ENCODE measurements at regions not wholly inside any gene's neighbourhood (a gene's known extent, or its start where the extent isn't known, plus 50 kb on each side); places are given as distances from the start of the nearest gene placed in this dataset.

DNA sequence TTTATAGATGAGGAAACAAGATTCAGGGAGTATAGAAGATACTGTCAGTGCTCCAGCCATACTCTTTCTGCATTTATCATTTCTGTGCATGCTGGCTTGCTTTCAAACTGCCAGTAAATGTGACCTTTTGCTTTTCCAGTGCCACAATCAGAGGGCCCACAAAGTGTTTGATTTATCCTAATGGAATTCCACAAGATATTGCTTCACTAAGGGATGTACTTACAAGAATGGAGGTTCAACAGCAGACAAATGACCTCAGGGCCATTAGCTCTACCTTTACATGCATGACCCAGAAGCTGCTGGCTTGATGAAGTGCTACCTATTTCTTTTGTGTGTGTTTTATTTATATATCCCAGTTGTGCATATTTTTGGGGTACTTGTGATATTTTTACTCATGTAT lies 171.5 kb upstream of the GRIK2 start:
- no peak for DNase-seq (ENCODE audit: low spot score in 2 of 2, unreplicated experiment in 2 of 2)
- Mint-ChIP-seq H3K9me3 (peaks cover 16% of the 10 kb centered on the region), H3K27ac (no peak overlapping the region), H3K36me3 (no peaks in the 10 kb centered on the region), H3K4me3 (no peak overlapping the region), H3K27me3 (ENCODE audit: low read depth) (no peaks in the 10 kb centered on the region), H3K4me1 (no peaks in the 10 kb centered on the region)
- TF ChIP-seq CTCF (IDR thresholded peaks at IDR 0.05; ENCODE audit: unreplicated experiment) = no peak

DNA sequence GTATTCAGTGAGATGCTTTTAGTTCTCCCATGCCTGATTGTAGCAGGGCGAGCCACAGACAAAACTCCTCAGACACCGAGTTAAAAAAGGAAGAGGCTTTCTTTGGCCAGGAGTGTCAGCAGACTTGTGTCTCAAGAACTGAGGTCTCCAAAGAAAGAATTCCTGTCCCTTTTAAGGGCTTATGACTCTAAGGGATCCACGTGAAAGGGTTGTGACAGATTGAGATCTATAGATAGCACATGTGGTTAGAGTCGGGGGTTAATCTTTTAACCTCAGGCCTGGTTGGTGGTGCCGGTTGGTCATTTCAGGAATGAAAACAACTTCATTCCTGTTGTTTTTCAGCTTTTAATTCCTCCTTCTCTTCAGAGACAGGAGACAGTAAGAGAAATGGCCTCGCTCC lies 168.8 kb upstream of the GRIK2 start:
- Mint-ChIP-seq H3K36me3 (no peaks in the 10 kb centered on the region), H3K9me3 (peaks cover 16% of the 10 kb centered on the region), H3K4me1 (no peaks in the 10 kb centered on the region), H3K27me3 (ENCODE audit: low read depth) (no peaks in the 10 kb centered on the region), H3K4me3 (no peak overlapping the region), H3K27ac (no peak overlapping the region)
- DNase-seq (ENCODE audit: low spot score in 2 of 2, unreplicated experiment in 2 of 2) = no peak
- TF ChIP-seq CTCF (IDR thresholded peaks at IDR 0.05; ENCODE audit: unreplicated experiment) = no peak

DNA sequence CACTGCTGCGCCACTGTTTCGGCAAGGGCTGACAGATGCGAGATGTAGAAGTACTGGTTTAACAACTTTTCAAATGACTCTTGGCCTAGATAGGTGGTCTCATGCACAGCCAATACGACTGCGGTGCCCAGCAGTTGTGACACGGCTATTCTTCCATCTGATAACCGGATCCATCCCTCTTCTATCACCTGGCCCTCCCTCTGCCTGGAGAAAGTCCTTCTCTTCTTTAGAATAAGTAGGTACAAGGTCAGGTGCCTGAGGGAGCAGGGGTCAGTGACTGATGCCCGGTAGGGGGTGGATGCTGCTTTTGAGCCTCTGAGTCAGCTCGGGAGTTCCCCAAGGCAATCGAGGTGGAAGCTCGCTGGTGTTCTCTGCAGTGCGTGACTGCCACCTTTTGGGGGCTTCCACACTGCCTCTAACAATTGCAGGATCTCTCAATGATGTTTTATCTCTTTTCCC lies 166.8 kb upstream of the GRIK2 start:
- TF ChIP-seq CTCF (IDR thresholded peaks at IDR 0.05; ENCODE audit: unreplicated experiment) = no peak
- no peaks in the 10 kb centered on the region for H3K36me3 Mint-ChIP-seq
- H3K4me3 Mint-ChIP-seq = no peak overlapping the region
- no peaks in the 10 kb centered on the region for H3K4me1 Mint-ChIP-seq
- peaks cover 16% of the 10 kb centered on the region for H3K9me3 Mint-ChIP-seq
- no peaks in the 10 kb centered on the region for H3K27me3 Mint-ChIP-seq (ENCODE audit: low read depth)
- no peak for DNase-seq (ENCODE audit: low spot score in 2 of 2, unreplicated experiment in 2 of 2)
- H3K27ac Mint-ChIP-seq = no peak overlapping the region

DNA sequence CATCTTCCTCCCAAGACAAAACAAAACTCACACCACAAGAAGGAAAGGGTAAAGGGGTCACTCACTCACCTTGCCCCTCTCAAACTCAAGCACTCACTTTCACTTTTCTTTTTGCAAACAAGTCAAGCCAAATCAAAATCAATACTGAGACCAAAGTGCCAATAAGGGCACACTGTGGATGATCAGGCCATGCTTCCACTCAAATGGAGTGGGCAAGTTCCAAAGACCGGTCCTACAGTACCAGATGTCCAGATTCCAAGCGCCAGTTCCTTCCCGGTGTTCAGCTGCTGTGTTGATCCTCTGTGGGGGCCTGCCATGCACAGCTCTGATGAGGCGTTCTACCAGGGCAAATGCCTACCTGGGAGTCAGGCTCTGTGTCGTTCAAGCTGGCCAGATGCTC lies 162.6 kb upstream of the GRIK2 start:
- Mint-ChIP-seq H3K4me1 (no peaks in the 10 kb centered on the region), H3K27ac (no peak overlapping the region), H3K27me3 (ENCODE audit: low read depth) (no peaks in the 10 kb centered on the region), H3K9me3 (peaks cover 7% of the 10 kb centered on the region), H3K36me3 (no peaks in the 10 kb centered on the region), H3K4me3 (no peak overlapping the region)
- no peak for TF ChIP-seq CTCF (IDR thresholded peaks at IDR 0.05; ENCODE audit: unreplicated experiment)
- DNase-seq (ENCODE audit: low spot score in 2 of 2, unreplicated experiment in 2 of 2) = no peak

DNA sequence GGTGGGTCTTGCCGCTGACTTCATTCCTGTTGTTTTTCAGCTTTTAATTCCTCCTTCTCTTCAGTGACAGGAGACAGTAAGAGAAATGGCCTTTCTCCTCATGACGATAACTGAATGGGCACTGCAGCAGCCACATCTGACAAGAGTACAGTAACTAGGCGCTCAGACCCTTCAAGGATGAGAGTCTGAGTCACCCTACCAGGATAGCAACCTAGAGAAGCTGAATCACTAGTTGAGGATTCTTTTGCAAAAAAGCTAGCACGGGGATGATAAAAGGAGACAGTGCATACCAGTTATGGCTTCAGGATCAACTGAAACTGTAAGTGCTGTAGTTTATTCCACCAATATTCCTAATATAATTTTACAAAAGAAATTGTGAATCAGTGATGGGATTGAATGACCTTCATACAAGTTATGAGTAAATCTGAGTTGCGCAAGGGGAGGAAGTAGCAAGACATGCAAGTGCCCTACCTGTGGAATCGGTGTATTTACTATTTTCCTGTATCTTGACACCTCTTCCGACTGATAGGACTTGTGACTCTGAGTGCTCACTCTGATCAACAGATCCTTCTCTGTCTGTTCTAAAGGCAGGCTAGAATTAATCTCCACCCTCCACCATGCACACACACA lies 161.8 kb upstream of the GRIK2 start:
- DNase-seq (ENCODE audit: low spot score in 2 of 2, unreplicated experiment in 2 of 2) = no peak
- TF ChIP-seq CTCF (IDR thresholded peaks at IDR 0.05; ENCODE audit: unreplicated experiment) = no peak
- Mint-ChIP-seq H3K27me3 (ENCODE audit: low read depth) (no peaks in the 10 kb centered on the region), H3K9me3 (no peaks in the 10 kb centered on the region), H3K4me3 (no peak overlapping the region), H3K4me1 (no peaks in the 10 kb centered on the region), H3K36me3 (no peaks in the 10 kb centered on the region), H3K27ac (no peak overlapping the region)

GRCh38 chr6:101232961-101233360 lies 160.5 kb upstream of the GRIK2 start:
- Mint-ChIP-seq H3K27ac (no peak overlapping the region), H3K36me3 (no peaks in the 10 kb centered on the region)

More at GRCh38 chr6:101232961-101233360, 160.5 kb upstream of the GRIK2 start:
- H3K4me1 Mint-ChIP-seq = no peaks in the 10 kb centered on the region
- no peaks in the 10 kb centered on the region for H3K9me3 Mint-ChIP-seq
- H3K27me3 Mint-ChIP-seq (ENCODE audit: low read depth) = no peaks in the 10 kb centered on the region
- DNase-seq (ENCODE audit: low spot score in 2 of 2, unreplicated experiment in 2 of 2) = no peak
- TF ChIP-seq CTCF (IDR thresholded peaks at IDR 0.05; ENCODE audit: unreplicated experiment) = no peak
- no peak overlapping the region for H3K4me3 Mint-ChIP-seq
